Fibroblast of skin of scalp (primary cell): ENCODE measurements at regions not wholly inside any gene's neighbourhood (a gene's known extent, or its start where the extent isn't known, plus 50 kb on each side); places are given as distances from the start of the nearest gene placed in this dataset.

Experiments used
- DNase-seq: peaks from one replicate; pipeline ENCODE4 v3.0.0-alpha.2; 2013

- DNase-seq, result no peak
Measured at GRCh38 chr11:134468796-134469195, 56.8 kb upstream of the B3GAT1 start.

GRCh38 chr11:134468081-134468668 lies 56.1 kb upstream of the B3GAT1 start:
- DNase-seq, result no peak

- DNase-seq, result no peak
Measured at GRCh38 chr11:134466610-134467567, 54.8 kb upstream of the B3GAT1 start.

- no peak for DNase-seq
Measured at GRCh38 chr11:134466156-134466555, 54.1 kb upstream of the B3GAT1 start.

- DNase-seq, result no peak
Measured at GRCh38 chr11:134464981-134465730, 53.1 kb upstream of the B3GAT1 start.

- DNase-seq, result no peak
Measured at GRCh38 chr11:134464196-134464595, 52.2 kb upstream of the B3GAT1 start.

GRCh38 chr11:134463716-134464115 lies 51.7 kb upstream of the B3GAT1 start:
- no peak for DNase-seq
